Testis (tissue), 2 donors: ENCODE measurements at regions not wholly inside any gene's neighbourhood (a gene's known extent, or its start where the extent isn't known, plus 50 kb on each side); places are given as distances from the start of the nearest gene placed in this dataset.
"Not testable (repeated sequence)": the region's sequence is repeated elsewhere in the genome, so short reads cannot be mapped to it uniquely, and the experiment has no call there.

ENCODE experiments used
- POLR2A ChIP-seq: fragments of 450-650 bp; IDR thresholded peaks from one replicate; pipeline ENCODE4 v1.6.1; 2017; ENCODE audit warnings: antibody characterized with exemption, mild to moderate bottlenecking, moderate library complexity
- TF ChIP-seq, protein P1 (sequence below), 3 experiments: fragments of 450-650 bp in 2 of 3; fragments of 200-600 bp in 1 of 3; sonication (generic) in 1 of 3; IDR thresholded peaks; one replicate each; pipeline ENCODE4 v1.5.1; 2016 to 2019; ENCODE audit warnings: antibody characterized with exemption in 3 of 3, mild to moderate bottlenecking in 2 of 3, moderate library complexity in 1 of 3

GRCh38 chr1:221958161-221958562 is 216.3 kb upstream of the DUSP10 start:
- not testable (repeated sequence) for TF ChIP-seq POLR2A
- TF ChIP-seq, protein P1, sequence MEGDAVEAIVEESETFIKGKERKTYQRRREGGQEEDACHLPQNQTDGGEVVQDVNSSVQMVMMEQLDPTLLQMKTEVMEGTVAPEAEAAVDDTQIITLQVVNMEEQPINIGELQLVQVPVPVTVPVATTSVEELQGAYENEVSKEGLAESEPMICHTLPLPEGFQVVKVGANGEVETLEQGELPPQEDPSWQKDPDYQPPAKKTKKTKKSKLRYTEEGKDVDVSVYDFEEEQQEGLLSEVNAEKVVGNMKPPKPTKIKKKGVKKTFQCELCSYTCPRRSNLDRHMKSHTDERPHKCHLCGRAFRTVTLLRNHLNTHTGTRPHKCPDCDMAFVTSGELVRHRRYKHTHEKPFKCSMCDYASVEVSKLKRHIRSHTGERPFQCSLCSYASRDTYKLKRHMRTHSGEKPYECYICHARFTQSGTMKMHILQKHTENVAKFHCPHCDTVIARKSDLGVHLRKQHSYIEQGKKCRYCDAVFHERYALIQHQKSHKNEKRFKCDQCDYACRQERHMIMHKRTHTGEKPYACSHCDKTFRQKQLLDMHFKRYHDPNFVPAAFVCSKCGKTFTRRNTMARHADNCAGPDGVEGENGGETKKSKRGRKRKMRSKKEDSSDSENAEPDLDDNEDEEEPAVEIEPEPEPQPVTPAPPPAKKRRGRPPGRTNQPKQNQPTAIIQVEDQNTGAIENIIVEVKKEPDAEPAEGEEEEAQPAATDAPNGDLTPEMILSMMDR (IDR thresholded peaks at IDR 0.05): not testable (repeated sequence)
